Endodermal cell (in vitro differentiated cells): ENCODE measurements at regions not wholly inside any gene's neighbourhood (a gene's known extent, or its start where the extent isn't known, plus 50 kb on each side); places are given as distances from the start of the nearest gene placed in this dataset.

ENCODE experiments used
- DNase-seq: peaks from one replicate; pipeline ENCODE4 v3.0.0-alpha.2; 2017
- H3K27ac ChIP-seq: 2 replicates; pipeline ENCODE4 v1.5.1; 2013; ENCODE audit warnings: mild to moderate bottlenecking, low read depth, low read length, moderate library complexity
- H3K27me3 ChIP-seq: 2 replicates; pipeline ENCODE4 v1.6.1; 2013; ENCODE audit warnings: mild to moderate bottlenecking, low read length, moderate library complexity; ENCODE audit not compliant: insufficient read depth, control insufficient read depth, poor library complexity, severe bottlenecking
- H3K36me3 ChIP-seq: 2 replicates; pipeline ENCODE4 v1.7.0; 2013; ENCODE audit warnings: mild to moderate bottlenecking, low read length, moderate library complexity; ENCODE audit not compliant: control insufficient read depth, insufficient read depth
- H3K4me1 ChIP-seq: one replicate; pipeline ENCODE4 v1.7.0; 2013; ENCODE audit warnings: low read length; ENCODE audit not compliant: control insufficient read depth, insufficient read depth
- H3K4me3 ChIP-seq: 2 replicates; pipeline ENCODE4 v1.5.1; 2013; ENCODE audit warnings: mild to moderate bottlenecking, low read length, moderate library complexity
- H3K9ac ChIP-seq: 2 replicates; pipeline ENCODE4 v1.6.1; 2013; ENCODE audit warnings: mild to moderate bottlenecking, low read length, moderate library complexity; ENCODE audit not compliant: poor library complexity, severe bottlenecking; ENCODE audit errors: extremely low read depth
- H3K9me3 ChIP-seq: 2 replicates; pipeline ENCODE4 v1.6.1; 2013; ENCODE audit warnings: mild to moderate bottlenecking, low read length, moderate library complexity; ENCODE audit not compliant: control insufficient read depth
- H3K27ac Mint-ChIP-seq: 2 replicates; pipeline ENCODE4 v1.8.0; 2020; ENCODE audit warnings: mixed read lengths
- H3K27me3 Mint-ChIP-seq: 2 replicates; pipeline ENCODE4 v1.8.0; 2021; ENCODE audit warnings: mild to moderate bottlenecking, mixed read lengths; ENCODE audit not compliant: insufficient read depth
- H3K36me3 Mint-ChIP-seq: 2 replicates; pipeline ENCODE4 v1.8.0; 2020; ENCODE audit warnings: low read depth, mixed read lengths
- H3K4me1 Mint-ChIP-seq: 2 replicates; pipeline ENCODE4 v1.8.0; 2020; ENCODE audit warnings: mixed read lengths
- H3K4me3 Mint-ChIP-seq: 2 replicates; pipeline ENCODE4 v1.8.0; 2020; ENCODE audit warnings: mild to moderate bottlenecking, moderate library complexity, mixed read lengths
- H3K9me3 Mint-ChIP-seq: 2 replicates; pipeline ENCODE4 v1.8.0; 2020; ENCODE audit warnings: mild to moderate bottlenecking, mixed read lengths
- whole genome bisulfite sequencing, 2 experiments: methylation state at CpG; one replicate each; pipeline versions ENCODE4 v1.1.5 to v1.1.7; 2013; ENCODE audit warnings: missing lambda C conversion rate in 2 of 2, mixed read lengths in 1 of 2; ENCODE audit not compliant: insufficient coverage in 1 of 2, insufficient read length in 1 of 2; 5-methylcytosine and 5-hydroxymethylcytosine counted together
- TF ChIP-seq, protein P1 (sequence below): fragments of 200-600 bp; sonication (generic); conservative IDR thresholded peaks from 2 replicates; pipeline ENCODE4 v1.5.0; 2021; ENCODE audit warnings: antibody characterized with exemption, mild to moderate bottlenecking

GRCh38 chr5:142382186-142382585 is 57.4 kb upstream of the SPRY4 start:
- 76% methylated on average over 2 of the region's 2 CpGs; no CpG with 5 or more reads in 1 of the 2 experiments for WGBS, 2 experiments
- Mint-ChIP-seq H3K4me3 (no peak overlapping the region), H3K27ac (no peak overlapping the region), H3K27me3 (no peaks in the 10 kb centered on the region), H3K36me3 (peaks cover 7% of the 10 kb centered on the region), H3K9me3 (no peaks in the 10 kb centered on the region), H3K4me1 (peaks cover 16% of the 10 kb centered on the region)
- TF ChIP-seq, protein P1, sequence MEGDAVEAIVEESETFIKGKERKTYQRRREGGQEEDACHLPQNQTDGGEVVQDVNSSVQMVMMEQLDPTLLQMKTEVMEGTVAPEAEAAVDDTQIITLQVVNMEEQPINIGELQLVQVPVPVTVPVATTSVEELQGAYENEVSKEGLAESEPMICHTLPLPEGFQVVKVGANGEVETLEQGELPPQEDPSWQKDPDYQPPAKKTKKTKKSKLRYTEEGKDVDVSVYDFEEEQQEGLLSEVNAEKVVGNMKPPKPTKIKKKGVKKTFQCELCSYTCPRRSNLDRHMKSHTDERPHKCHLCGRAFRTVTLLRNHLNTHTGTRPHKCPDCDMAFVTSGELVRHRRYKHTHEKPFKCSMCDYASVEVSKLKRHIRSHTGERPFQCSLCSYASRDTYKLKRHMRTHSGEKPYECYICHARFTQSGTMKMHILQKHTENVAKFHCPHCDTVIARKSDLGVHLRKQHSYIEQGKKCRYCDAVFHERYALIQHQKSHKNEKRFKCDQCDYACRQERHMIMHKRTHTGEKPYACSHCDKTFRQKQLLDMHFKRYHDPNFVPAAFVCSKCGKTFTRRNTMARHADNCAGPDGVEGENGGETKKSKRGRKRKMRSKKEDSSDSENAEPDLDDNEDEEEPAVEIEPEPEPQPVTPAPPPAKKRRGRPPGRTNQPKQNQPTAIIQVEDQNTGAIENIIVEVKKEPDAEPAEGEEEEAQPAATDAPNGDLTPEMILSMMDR, result no peak
- Histone ChIP-seq H3K4me1 (peaks cover 5% of the 10 kb centered on the region), H3K9me3 (no peaks in the 10 kb centered on the region), H3K4me3 (no peak overlapping the region), H3K27ac (no peak overlapping the region), H3K36me3 (no peaks in the 10 kb centered on the region), H3K9ac (no peak overlapping the region), H3K27me3 (no peaks in the 10 kb centered on the region)
- DNase-seq, result no peak

DNA sequence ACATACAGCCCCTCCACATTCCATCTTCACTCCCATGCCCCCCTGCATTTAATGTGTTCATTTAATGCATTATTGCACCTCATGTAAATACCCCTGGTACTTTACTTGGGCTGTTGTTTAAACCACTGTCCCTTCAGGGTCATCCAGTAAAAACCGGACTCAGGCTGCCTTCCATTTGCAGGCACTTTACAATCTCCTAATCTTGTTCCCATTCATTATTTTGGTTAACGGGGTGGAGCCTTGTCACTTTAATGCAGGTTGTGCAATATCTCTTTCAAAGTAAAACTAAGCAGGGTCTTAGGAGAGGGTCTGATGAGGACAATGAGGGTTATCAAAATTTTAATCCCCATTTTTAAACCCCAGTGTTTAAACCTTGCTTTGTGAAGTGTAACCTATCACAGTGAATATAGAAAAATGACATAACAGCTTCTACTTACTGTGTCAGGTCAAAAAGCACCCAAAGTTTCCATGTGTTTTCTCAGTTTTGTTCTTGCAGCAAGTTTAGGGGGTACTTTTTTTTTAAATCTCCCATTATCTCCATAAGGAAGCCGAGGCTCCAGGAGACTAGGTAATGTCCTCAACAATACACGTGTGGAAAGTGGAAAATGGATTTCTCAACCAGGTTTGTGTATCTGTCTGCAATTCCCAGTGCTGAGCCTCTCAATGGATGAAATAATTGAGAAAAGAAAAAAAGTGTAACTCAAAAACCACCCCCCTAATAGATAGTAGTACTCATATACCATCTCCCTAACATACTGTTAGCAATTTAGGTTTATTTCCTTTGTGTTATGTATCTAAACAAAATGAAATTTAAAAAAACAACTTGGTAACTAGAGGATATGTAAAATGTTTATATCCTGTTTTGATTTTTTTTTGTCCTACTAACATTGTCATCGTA is 54.2 kb upstream of the SPRY4 start:
- TF ChIP-seq, protein P1, result no peak
- peaks cover 20% of the 10 kb centered on the region for H3K4me1 Mint-ChIP-seq
- H3K27me3 Mint-ChIP-seq, result no peaks in the 10 kb centered on the region
- no peak overlapping the region for H3K4me3 Mint-ChIP-seq
- no peaks in the 10 kb centered on the region for H3K9me3 ChIP-seq
- no peaks in the 10 kb centered on the region for H3K9me3 Mint-ChIP-seq
- no peak overlapping the region for H3K4me3 ChIP-seq
- no peaks in the 10 kb centered on the region for H3K4me1 ChIP-seq
- DNase-seq, result no peak
- H3K27ac Mint-ChIP-seq, result no peak overlapping the region
- H3K9ac ChIP-seq, result no peak overlapping the region
- no peak overlapping the region for H3K27ac ChIP-seq
- no peaks in the 10 kb centered on the region for H3K27me3 ChIP-seq
- H3K36me3 ChIP-seq, result no peaks in the 10 kb centered on the region
- 89 to 90% methylated on average over 1 to 5 of the region's 5 CpGs for WGBS, 2 experiments
- H3K36me3 Mint-ChIP-seq, result peaks cover 7% of the 10 kb centered on the region

DNA sequence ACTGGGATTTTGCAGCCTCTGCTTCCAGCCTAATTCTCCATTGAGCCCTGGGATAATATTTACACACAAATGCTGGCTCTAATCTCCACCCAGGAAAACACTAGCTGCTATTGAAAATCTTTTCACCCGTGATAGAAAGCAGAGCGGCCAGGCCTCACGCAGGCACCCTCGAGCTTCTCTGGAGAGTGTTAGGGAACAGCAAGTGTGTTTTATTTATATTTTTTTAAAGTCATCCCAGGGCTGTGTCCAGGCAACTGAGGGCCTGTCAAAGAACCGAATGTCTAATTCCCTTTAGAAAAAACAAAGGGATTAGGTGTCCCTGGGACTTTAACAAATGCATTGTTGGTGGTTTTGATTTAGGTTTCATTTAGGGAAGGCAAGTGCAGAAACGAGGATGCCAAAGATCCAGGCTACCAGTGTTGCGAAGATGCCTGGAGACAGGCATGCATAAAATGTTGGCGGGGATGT is 51.2 kb upstream of the SPRY4 start:
- H3K27ac Mint-ChIP-seq, result no peak overlapping the region
- Histone ChIP-seq H3K9me3 (no peaks in the 10 kb centered on the region), H3K9ac (no peak overlapping the region), H3K27ac (no peak overlapping the region), H3K36me3 (no peaks in the 10 kb centered on the region), H3K27me3 (no peaks in the 10 kb centered on the region), H3K4me1 (no peaks in the 10 kb centered on the region), H3K4me3 (no peak overlapping the region)
- H3K36me3 Mint-ChIP-seq, result peaks cover 8% of the 10 kb centered on the region
- no peaks in the 10 kb centered on the region for H3K27me3 Mint-ChIP-seq
- 86 to 97% methylated on average over 6 to 8 of the region's 8 CpGs for WGBS, 2 experiments
- H3K4me1 Mint-ChIP-seq, result peaks cover 20% of the 10 kb centered on the region
- TF ChIP-seq, protein P1, result no peak
- no peaks in the 10 kb centered on the region for H3K9me3 Mint-ChIP-seq
- no peak overlapping the region for H3K4me3 Mint-ChIP-seq
- DNase-seq, result no peak
